ENCODE measurements at regions not wholly inside any gene's neighbourhood (a gene's known extent, or its start where the extent isn't known, plus 50 kb on each side); places are given as distances from the start of the nearest gene placed in this dataset.
"Not testable (repeated sequence)": the region's sequence is repeated elsewhere in the genome, so short reads cannot be mapped to it uniquely, and the experiment has no call there.

- in situ Hi-C loops (cut with MboI; ENCODE audit: low pct_unique_long_range_greater_than_20kb, low sequenced_read_pairs): no loop called here
- no peak for DNase-seq
These were observed 448.9 kb upstream of the AMOT start for GRCh38 chrX:113289503-113289902.

GRCh38 chrX:113287761-113288160 lies 447.1 kb upstream of the AMOT start:
- DNase-seq: no peak
- in situ Hi-C loops (cut with MboI; ENCODE audit: low pct_unique_long_range_greater_than_20kb, low sequenced_read_pairs): no loop called here

GRCh38 chrX:113275804-113276203 lies 435.2 kb upstream of the AMOT start:
- in situ Hi-C loops (cut with MboI; ENCODE audit: low pct_unique_long_range_greater_than_20kb, low sequenced_read_pairs): no loop called here
- peak; percentile 18 for DNase-seq

- in situ Hi-C loops (cut with MboI; ENCODE audit: low pct_unique_long_range_greater_than_20kb, low sequenced_read_pairs): no loop called here
- DNase-seq: peak; percentile 71
These were observed 434.2 kb upstream of the AMOT start for GRCh38 chrX:113274791-113275190.

GRCh38 chrX:113274345-113274744 lies 433.7 kb upstream of the AMOT start:
- DNase-seq: peak; percentile 62
- in situ Hi-C loops (cut with MboI; ENCODE audit: low pct_unique_long_range_greater_than_20kb, low sequenced_read_pairs): no loop called here

GRCh38 chrX:113269203-113269602 lies 428.6 kb upstream of the AMOT start:
- in situ Hi-C loops (cut with MboI; ENCODE audit: low pct_unique_long_range_greater_than_20kb, low sequenced_read_pairs): no loop called here
- DNase-seq: no peak

- peak; percentile 20 for DNase-seq
- in situ Hi-C loops (cut with MboI; ENCODE audit: low pct_unique_long_range_greater_than_20kb, low sequenced_read_pairs): no loop called here
These were observed 419.8 kb upstream of the AMOT start for GRCh38 chrX:113260474-113260873.

GRCh38 chrX:113222305-113222704 lies 381.7 kb upstream of the AMOT start:
- no peak for DNase-seq
- in situ Hi-C loops (cut with MboI; ENCODE audit: low pct_unique_long_range_greater_than_20kb, low sequenced_read_pairs): no loop called here

GRCh38 chrX:113212052-113212451 lies 371.4 kb upstream of the AMOT start:
- in situ Hi-C loops (cut with MboI; ENCODE audit: low pct_unique_long_range_greater_than_20kb, low sequenced_read_pairs): no loop called here
- DNase-seq: no peak

GRCh38 chrX:113202601-113203000 lies 362.0 kb upstream of the AMOT start:
- in situ Hi-C loops (cut with MboI; ENCODE audit: low pct_unique_long_range_greater_than_20kb, low sequenced_read_pairs): no loop called here
- no peak for DNase-seq

- in situ Hi-C loops (cut with MboI; ENCODE audit: low pct_unique_long_range_greater_than_20kb, low sequenced_read_pairs): no loop called here
- DNase-seq: no peak
These were observed 355.3 kb upstream of the AMOT start for GRCh38 chrX:113195949-113196348.

- in situ Hi-C loops (cut with MboI; ENCODE audit: low pct_unique_long_range_greater_than_20kb, low sequenced_read_pairs): no loop called here
- no peak for DNase-seq
These were observed 351.8 kb upstream of the AMOT start for GRCh38 chrX:113192418-113192817.

GRCh38 chrX:113157496-113157895 lies 316.9 kb upstream of the AMOT start:
- peak; percentile 20 for DNase-seq
- in situ Hi-C loops (cut with MboI; ENCODE audit: low pct_unique_long_range_greater_than_20kb, low sequenced_read_pairs): no loop called here

- DNase-seq; in situ Hi-C loops (cut with MboI; ENCODE audit: low pct_unique_long_range_greater_than_20kb, low sequenced_read_pairs): not testable (repeated sequence)
These were observed 313.7 kb upstream of the AMOT start for GRCh38 chrX:113154315-113154714.

- in situ Hi-C loops (cut with MboI; ENCODE audit: low pct_unique_long_range_greater_than_20kb, low sequenced_read_pairs): no loop called here
- no peak for DNase-seq
These were observed 296.2 kb upstream of the AMOT start for GRCh38 chrX:113136836-113137235.

GRCh38 chrX:113133316-113133715 lies 292.7 kb upstream of the AMOT start:
- in situ Hi-C loops (cut with MboI; ENCODE audit: low pct_unique_long_range_greater_than_20kb, low sequenced_read_pairs): no loop called here
- DNase-seq: no peak

- in situ Hi-C loops (cut with MboI; ENCODE audit: low pct_unique_long_range_greater_than_20kb, low sequenced_read_pairs): no loop called here
- DNase-seq: no peak
These were observed 284.1 kb upstream of the AMOT start for GRCh38 chrX:113124693-113125092.

GRCh38 chrX:113075521-113075920 lies 234.9 kb upstream of the AMOT start:
- in situ Hi-C loops (cut with MboI; ENCODE audit: low pct_unique_long_range_greater_than_20kb, low sequenced_read_pairs): no loop called here
- no peak for DNase-seq

- in situ Hi-C loops (cut with MboI; ENCODE audit: low pct_unique_long_range_greater_than_20kb, low sequenced_read_pairs): no loop called here
- no peak for DNase-seq
These were observed 219.1 kb upstream of the AMOT start for GRCh38 chrX:113059714-113060113.

- no peak for DNase-seq
- in situ Hi-C loops (cut with MboI; ENCODE audit: low pct_unique_long_range_greater_than_20kb, low sequenced_read_pairs): no loop called here
These were observed 218.0 kb upstream of the AMOT start for GRCh38 chrX:113058634-113059033.

GRCh38 chrX:113048896-113049295 lies 208.3 kb upstream of the AMOT start:
- in situ Hi-C loops (cut with MboI; ENCODE audit: low pct_unique_long_range_greater_than_20kb, low sequenced_read_pairs): no loop called here
- DNase-seq: no peak

- no peak for DNase-seq
- in situ Hi-C loops (cut with MboI; ENCODE audit: low pct_unique_long_range_greater_than_20kb, low sequenced_read_pairs): no loop called here
These were observed 207.8 kb upstream of the AMOT start for GRCh38 chrX:113048480-113048879.

Data from KBM-7 (cell line).